ENCODE measurements at regions not wholly inside any gene's neighbourhood (a gene's known extent, or its start where the extent isn't known, plus 50 kb on each side); places are given as distances from the start of the nearest gene placed in this dataset.
"Not testable (repeated sequence)": the region's sequence is repeated elsewhere in the genome, so short reads cannot be mapped to it uniquely, and the experiment has no call there.

DNA sequence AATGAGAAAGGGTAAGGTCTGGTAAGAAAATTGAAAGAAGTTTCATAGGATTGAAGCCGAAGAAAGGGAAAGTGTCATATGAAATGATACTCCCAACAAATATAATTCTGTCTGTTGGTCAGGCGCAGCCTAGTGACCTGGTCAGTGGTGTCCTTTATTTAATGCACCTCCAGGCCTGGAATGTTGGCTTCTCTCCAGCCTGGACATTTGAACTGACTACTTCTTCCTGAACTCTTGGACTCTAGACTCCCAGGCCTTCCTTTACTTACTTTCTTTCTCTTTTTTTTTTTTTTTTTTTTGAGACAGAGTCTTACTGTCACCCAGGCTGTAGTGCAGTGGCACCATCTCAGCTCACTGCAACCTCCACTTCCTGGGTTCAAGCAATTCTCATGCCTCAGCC, 1381.5 kb upstream of the WWC1 start:
- H3K36me3 ChIP-seq (ENCODE audit: control insufficient read depth, low read depth, low read length): no peaks in the 10 kb centered on the region
- H3K9me3 ChIP-seq (ENCODE audit: control insufficient read depth, low read depth, low read length): no peaks in the 10 kb centered on the region
- H3K4me1 ChIP-seq (ENCODE audit: control insufficient read depth, low read depth, low read length): no peaks in the 10 kb centered on the region
- H3K4me3 ChIP-seq (ENCODE audit: low read length): no peak overlapping the region
- H3K9ac ChIP-seq (ENCODE audit: low read length): no peak overlapping the region
- H3K27me3 ChIP-seq (ENCODE audit: control insufficient read depth, insufficient read depth, low read length): no peaks in the 10 kb centered on the region
- no peak overlapping the region for H3K27ac ChIP-seq (ENCODE audit: low read length)

DNA sequence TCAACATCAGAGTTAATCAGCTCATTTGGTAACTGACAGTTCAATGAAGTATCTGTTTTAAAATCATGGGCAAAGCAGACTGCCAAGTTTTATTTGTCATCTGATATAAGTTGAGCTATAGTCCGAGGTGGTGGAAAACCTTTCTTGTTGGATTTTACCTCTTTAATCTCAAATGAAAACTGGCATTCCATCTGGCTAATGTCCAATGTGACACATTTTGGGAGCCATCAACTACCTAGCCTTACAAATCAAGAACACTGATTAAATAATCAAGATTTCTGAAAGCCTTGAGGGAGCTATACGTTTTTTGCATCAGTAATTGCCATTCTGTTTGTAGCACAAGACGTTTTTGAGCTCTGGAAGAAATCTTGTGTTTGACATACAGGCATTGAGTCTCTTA, 1380.5 kb upstream of the WWC1 start:
- no peaks in the 10 kb centered on the region for H3K4me1 ChIP-seq (ENCODE audit: control insufficient read depth, low read depth, low read length)
- no peak overlapping the region for H3K9ac ChIP-seq (ENCODE audit: low read length)
- H3K27me3 ChIP-seq (ENCODE audit: control insufficient read depth, insufficient read depth, low read length): no peaks in the 10 kb centered on the region
- no peaks in the 10 kb centered on the region for H3K36me3 ChIP-seq (ENCODE audit: control insufficient read depth, low read depth, low read length)
- H3K4me3 ChIP-seq (ENCODE audit: low read length): no peak overlapping the region
- H3K27ac ChIP-seq (ENCODE audit: low read length): no peak overlapping the region
- no peaks in the 10 kb centered on the region for H3K9me3 ChIP-seq (ENCODE audit: control insufficient read depth, low read depth, low read length)

DNA sequence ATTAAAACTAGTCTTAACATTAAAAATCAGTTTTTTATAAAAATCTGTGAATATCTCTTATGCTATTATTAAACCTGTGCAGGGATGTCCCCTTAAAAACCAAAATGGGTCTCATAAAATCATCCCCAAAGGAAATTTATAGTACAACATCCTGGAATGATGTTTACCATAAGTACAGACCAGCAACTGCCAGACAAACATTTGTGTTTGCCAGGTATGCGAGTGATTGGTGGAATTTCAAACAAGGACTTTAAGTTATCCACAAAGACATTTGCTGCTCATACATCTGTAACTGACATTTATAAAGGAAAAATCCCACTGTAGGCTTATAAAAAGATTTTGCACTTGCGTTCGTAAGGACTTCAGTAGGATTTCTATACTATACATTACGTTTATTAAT, 1375.4 kb upstream of the WWC1 start:
- H3K27ac ChIP-seq (ENCODE audit: low read length): no peak overlapping the region
- H3K4me1 ChIP-seq (ENCODE audit: control insufficient read depth, low read depth, low read length): no peaks in the 10 kb centered on the region
- no peak overlapping the region for H3K9ac ChIP-seq (ENCODE audit: low read length)
- no peak overlapping the region for H3K4me3 ChIP-seq (ENCODE audit: low read length)
- H3K27me3 ChIP-seq (ENCODE audit: control insufficient read depth, insufficient read depth, low read length): no peaks in the 10 kb centered on the region
- H3K36me3 ChIP-seq (ENCODE audit: control insufficient read depth, low read depth, low read length): no peaks in the 10 kb centered on the region
- no peaks in the 10 kb centered on the region for H3K9me3 ChIP-seq (ENCODE audit: control insufficient read depth, low read depth, low read length)

- H3K27ac ChIP-seq (ENCODE audit: low read length): no peak overlapping the region
- H3K9ac ChIP-seq (ENCODE audit: low read length): no peak overlapping the region
- H3K4me3 ChIP-seq (ENCODE audit: low read length): no peak overlapping the region
- no peaks in the 10 kb centered on the region for H3K4me1 ChIP-seq (ENCODE audit: control insufficient read depth, low read depth, low read length)
- H3K27me3 ChIP-seq (ENCODE audit: control insufficient read depth, insufficient read depth, low read length): no peaks in the 10 kb centered on the region
- H3K9me3 ChIP-seq (ENCODE audit: control insufficient read depth, low read depth, low read length): no peaks in the 10 kb centered on the region
- no peaks in the 10 kb centered on the region for H3K36me3 ChIP-seq (ENCODE audit: control insufficient read depth, low read depth, low read length)
Measured at GRCh38 chr5:166926138-166926537, 1365.3 kb upstream of the WWC1 start.

DNA sequence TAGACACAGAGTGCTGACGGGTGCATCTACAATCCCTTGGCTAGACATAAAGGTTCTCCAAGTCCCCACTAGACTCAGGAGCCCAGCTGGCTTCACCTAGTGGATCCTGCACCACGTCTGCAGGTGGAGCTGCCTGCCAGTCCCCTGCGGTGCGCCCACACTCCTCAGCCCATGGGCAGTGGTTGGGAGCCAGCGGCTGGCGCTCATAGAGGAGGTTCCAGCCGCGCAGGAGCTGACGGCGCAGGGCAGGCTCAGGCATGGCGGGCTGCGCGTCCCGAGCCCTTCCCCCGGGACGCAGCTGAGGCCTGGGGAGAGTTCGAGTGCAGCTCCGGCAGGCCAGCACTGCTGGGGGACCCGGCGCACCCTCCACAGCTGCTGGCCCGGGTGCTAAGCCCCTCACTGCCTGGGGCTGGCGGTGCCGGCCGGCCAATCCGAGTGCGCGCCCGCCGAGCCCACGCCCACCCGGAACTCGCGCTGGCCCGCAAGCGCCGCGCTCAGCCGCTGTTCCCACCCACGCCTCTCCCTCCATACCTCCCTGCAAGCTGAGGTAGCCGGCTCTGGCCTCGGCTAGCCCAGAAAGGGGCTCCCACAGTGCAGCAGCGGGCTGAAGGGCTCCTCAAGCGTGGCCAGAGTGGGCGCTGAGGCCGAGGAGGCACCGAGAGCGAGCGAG, 1364.5 kb upstream of the WWC1 start:
- H3K4me1 ChIP-seq (ENCODE audit: control insufficient read depth, low read depth, low read length); H3K36me3 ChIP-seq (ENCODE audit: control insufficient read depth, low read depth, low read length); H3K4me3 ChIP-seq (ENCODE audit: low read length): not testable (repeated sequence)

GRCh38 chr5:166936351-166936750, 1355.1 kb upstream of the WWC1 start:
- H3K4me3 ChIP-seq (ENCODE audit: low read length): no peak overlapping the region
- no peak overlapping the region for H3K9ac ChIP-seq (ENCODE audit: low read length)
- H3K9me3 ChIP-seq (ENCODE audit: control insufficient read depth, low read depth, low read length): no peaks in the 10 kb centered on the region
- no peaks in the 10 kb centered on the region for H3K4me1 ChIP-seq (ENCODE audit: control insufficient read depth, low read depth, low read length)
- H3K27ac ChIP-seq (ENCODE audit: low read length): no peak overlapping the region
- H3K36me3 ChIP-seq (ENCODE audit: control insufficient read depth, low read depth, low read length): no peaks in the 10 kb centered on the region
- H3K27me3 ChIP-seq (ENCODE audit: control insufficient read depth, insufficient read depth, low read length): no peaks in the 10 kb centered on the region

More for the DNA sequence above, 1364.5 kb upstream of the WWC1 start:
- not testable (repeated sequence) for H3K27ac ChIP-seq (ENCODE audit: low read length); H3K9ac ChIP-seq (ENCODE audit: low read length); H3K27me3 ChIP-seq (ENCODE audit: control insufficient read depth, insufficient read depth, low read length); H3K9me3 ChIP-seq (ENCODE audit: control insufficient read depth, low read depth, low read length)

DNA sequence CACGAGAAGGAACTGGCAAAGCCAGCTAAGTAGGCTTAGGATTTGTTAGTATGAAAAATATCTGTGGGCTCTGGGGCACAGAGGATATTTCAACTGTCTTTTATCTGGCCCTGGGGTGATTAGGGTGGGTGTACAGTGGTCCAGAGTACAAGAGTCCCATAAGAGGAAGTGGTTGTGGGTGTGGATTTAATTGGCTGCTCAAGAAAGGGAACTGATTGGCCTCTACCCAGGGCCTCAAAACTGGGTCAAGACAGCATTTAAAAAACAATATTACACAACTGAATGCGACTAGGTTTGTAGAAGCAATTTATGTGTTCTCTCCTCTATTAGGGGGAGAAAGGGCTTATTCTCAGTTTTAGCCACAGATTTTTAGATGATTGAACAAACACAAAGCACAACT, 1353.4 kb upstream of the WWC1 start:
- H3K9ac ChIP-seq (ENCODE audit: low read length): no peak overlapping the region
- no peak overlapping the region for H3K4me3 ChIP-seq (ENCODE audit: low read length)
- H3K36me3 ChIP-seq (ENCODE audit: control insufficient read depth, low read depth, low read length): no peaks in the 10 kb centered on the region
- no peaks in the 10 kb centered on the region for H3K27me3 ChIP-seq (ENCODE audit: control insufficient read depth, insufficient read depth, low read length)
- H3K9me3 ChIP-seq (ENCODE audit: control insufficient read depth, low read depth, low read length): peaks cover 3% of the 10 kb centered on the region
- no peaks in the 10 kb centered on the region for H3K4me1 ChIP-seq (ENCODE audit: control insufficient read depth, low read depth, low read length)
- no peak overlapping the region for H3K27ac ChIP-seq (ENCODE audit: low read length)

DNA sequence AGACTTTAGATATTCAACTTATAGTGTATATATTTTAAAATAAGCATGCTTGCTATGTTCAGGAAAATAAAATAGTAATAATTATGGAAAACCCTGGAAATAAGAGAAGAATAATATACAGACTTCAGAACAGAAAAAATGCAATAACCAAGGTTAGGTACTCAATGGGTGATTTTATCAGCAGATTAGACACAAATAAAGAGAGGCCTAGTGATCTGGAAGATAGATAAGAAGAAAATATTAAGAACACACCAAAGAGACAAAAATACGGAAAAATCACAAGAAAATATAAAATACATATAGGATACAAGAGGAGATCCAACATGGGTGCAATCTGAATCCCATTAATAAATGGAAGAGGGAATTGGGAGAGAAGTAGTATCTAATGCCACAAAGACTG, 1348.5 kb upstream of the WWC1 start:
- Histone ChIP-seq H3K9me3 (ENCODE audit: control insufficient read depth, low read depth, low read length) (peaks cover 7% of the 10 kb centered on the region), H3K4me3 (ENCODE audit: low read length) (no peak overlapping the region), H3K4me1 (ENCODE audit: control insufficient read depth, low read depth, low read length) (no peaks in the 10 kb centered on the region), H3K27ac (ENCODE audit: low read length) (no peak overlapping the region), H3K27me3 (ENCODE audit: control insufficient read depth, insufficient read depth, low read length) (no peaks in the 10 kb centered on the region), H3K36me3 (ENCODE audit: control insufficient read depth, low read depth, low read length) (no peaks in the 10 kb centered on the region), H3K9ac (ENCODE audit: low read length) (no peak overlapping the region)

DNA sequence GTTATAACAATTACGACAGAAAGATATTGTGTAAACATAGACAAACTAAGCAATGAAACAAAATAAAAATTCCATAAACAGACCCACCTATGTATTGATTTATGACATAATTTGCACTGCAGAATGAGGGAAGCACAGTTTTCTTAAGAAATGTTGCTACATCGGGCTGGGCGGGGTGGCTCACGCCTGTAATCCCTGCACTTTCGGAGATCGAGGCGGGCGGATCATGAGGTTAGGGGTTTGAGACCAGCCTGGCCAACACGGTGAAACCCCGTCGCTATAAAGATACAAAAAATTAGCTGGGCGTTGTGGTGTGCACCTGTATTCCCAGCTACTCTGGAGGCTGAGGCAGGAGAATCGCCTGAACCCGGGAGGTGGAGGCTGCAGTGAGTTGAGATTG, 1344.4 kb upstream of the WWC1 start:
- Histone ChIP-seq H3K36me3 (ENCODE audit: control insufficient read depth, low read depth, low read length) (no peaks in the 10 kb centered on the region), H3K9ac (ENCODE audit: low read length) (no peak overlapping the region), H3K27ac (ENCODE audit: low read length) (no peak overlapping the region), H3K27me3 (ENCODE audit: control insufficient read depth, insufficient read depth, low read length) (no peaks in the 10 kb centered on the region), H3K9me3 (ENCODE audit: control insufficient read depth, low read depth, low read length) (peaks cover 7% of the 10 kb centered on the region), H3K4me3 (ENCODE audit: low read length) (no peak overlapping the region), H3K4me1 (ENCODE audit: control insufficient read depth, low read depth, low read length) (no peaks in the 10 kb centered on the region)

DNA sequence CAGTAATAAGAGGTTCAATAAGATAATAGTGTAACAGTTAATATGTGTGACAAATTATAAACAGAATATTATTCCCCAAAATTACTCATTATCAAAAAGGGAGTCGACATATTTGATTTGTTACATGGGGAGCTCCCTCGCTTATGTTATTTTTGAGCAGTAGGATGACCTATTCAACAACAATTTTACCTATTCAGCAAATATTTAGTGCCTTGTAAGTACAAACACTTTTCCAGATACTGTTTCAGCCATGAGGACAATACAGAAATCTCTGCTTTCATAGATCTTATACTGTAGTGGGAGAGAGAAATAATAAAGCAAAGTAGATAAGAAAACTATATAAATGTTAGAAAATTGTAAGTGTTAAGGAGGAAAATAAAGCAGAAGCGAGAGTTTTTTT, 1342.8 kb upstream of the WWC1 start:
- Histone ChIP-seq H3K9me3 (ENCODE audit: control insufficient read depth, low read depth, low read length) (no peaks in the 10 kb centered on the region), H3K9ac (ENCODE audit: low read length) (no peak overlapping the region), H3K4me1 (ENCODE audit: control insufficient read depth, low read depth, low read length) (no peaks in the 10 kb centered on the region), H3K27ac (ENCODE audit: low read length) (no peak overlapping the region), H3K36me3 (ENCODE audit: control insufficient read depth, low read depth, low read length) (no peaks in the 10 kb centered on the region), H3K4me3 (ENCODE audit: low read length) (no peak overlapping the region), H3K27me3 (ENCODE audit: control insufficient read depth, insufficient read depth, low read length) (no peaks in the 10 kb centered on the region)

DNA sequence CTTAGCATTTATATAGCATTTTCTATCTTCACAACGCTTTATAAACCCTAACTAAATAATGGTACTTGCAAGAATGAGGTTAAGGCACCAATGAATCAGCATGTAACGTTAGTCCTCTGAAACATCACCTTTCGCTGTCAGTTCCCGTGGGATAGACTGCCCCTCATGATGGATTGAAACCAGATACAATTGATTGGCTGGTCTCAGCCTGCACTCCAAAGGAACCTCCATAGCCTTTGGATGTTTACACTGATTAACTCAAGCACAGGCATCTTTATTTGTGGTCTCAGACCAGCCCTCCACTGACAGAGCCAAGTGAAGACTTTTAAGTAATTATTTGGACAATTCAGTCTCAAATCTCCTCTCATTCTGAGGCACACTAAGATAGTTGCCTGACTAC, 1339.4 kb upstream of the WWC1 start:
- Histone ChIP-seq H3K36me3 (ENCODE audit: control insufficient read depth, low read depth, low read length) (no peaks in the 10 kb centered on the region), H3K9ac (ENCODE audit: low read length) (no peak overlapping the region), H3K9me3 (ENCODE audit: control insufficient read depth, low read depth, low read length) (no peaks in the 10 kb centered on the region), H3K27me3 (ENCODE audit: control insufficient read depth, insufficient read depth, low read length) (no peaks in the 10 kb centered on the region), H3K27ac (ENCODE audit: low read length) (no peak overlapping the region), H3K4me1 (ENCODE audit: control insufficient read depth, low read depth, low read length) (no peaks in the 10 kb centered on the region), H3K4me3 (ENCODE audit: low read length) (no peak overlapping the region)

DNA sequence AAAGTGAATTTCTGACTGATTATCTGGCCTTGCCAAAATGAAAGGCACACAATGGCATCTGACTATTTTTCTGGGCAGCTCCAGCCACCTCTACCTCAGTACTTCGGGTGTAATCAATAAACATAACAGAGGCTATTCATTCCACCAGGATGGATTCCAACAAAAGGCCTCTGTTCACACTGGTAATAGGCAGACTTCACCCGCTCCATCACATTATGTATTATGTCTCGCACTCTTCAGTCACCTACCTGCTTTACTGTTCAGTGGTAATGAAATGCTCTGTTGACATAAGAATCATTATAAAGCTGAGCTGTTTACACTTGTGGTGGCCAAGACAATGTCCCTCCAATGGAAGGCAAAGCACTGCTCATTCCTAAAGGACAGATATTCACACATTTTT, 1333.7 kb upstream of the WWC1 start:
- Histone ChIP-seq H3K4me3 (ENCODE audit: low read length) (no peak overlapping the region), H3K9ac (ENCODE audit: low read length) (no peak overlapping the region), H3K4me1 (ENCODE audit: control insufficient read depth, low read depth, low read length) (peaks cover 8% of the 10 kb centered on the region), H3K27me3 (ENCODE audit: control insufficient read depth, insufficient read depth, low read length) (no peaks in the 10 kb centered on the region), H3K27ac (ENCODE audit: low read length) (no peak overlapping the region), H3K9me3 (ENCODE audit: control insufficient read depth, low read depth, low read length) (no peaks in the 10 kb centered on the region), H3K36me3 (ENCODE audit: control insufficient read depth, low read depth, low read length) (no peaks in the 10 kb centered on the region)
